ENCODE measurements at regions not wholly inside any gene's neighbourhood (a gene's known extent, or its start where the extent isn't known, plus 50 kb on each side); places are given as distances from the start of the nearest gene placed in this dataset.

DNA sequence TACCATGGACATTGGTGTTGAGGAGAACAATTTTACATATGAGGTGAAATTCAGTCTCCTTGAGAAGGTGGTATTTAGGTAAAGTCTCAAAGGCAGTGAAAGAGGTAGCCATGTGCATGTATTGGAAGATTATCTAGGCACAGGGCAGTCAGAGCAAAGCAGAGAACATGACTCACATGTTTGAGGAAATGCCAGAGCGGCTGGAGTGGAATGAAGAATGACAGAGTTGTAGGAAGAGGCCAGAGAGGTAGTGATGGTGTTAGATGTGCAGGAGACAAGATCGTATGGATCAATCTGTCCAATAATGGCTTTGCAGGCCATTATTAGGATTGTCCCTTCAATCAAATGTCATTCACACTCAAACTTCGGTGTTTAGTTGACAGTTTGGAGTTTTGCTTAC is 449.4 kb upstream of the PTCHD4 start:
- Histone ChIP-seq H4K20me1 (ENCODE audit: insufficient read depth, low read length) (no peaks in the 10 kb centered on the region), H3K9me3 (ENCODE audit: low read length) (no peaks in the 10 kb centered on the region), H3K9me2 (ENCODE audit: low read depth, low read length) (no peaks in the 10 kb centered on the region; the same call in 1 of the 2 replicates), H3K27ac (ENCODE audit: low read depth, low read length, poor library complexity, severe bottlenecking) (no peak overlapping the region), H3K9ac (ENCODE audit: low read length) (no peak overlapping the region), H3K79me2 (ENCODE audit: insufficient read depth, low read length) (no peaks in the 10 kb centered on the region), H3F3A (ENCODE audit: insufficient read depth, low read length) (no peaks in the 10 kb centered on the region), H3K36me3 (ENCODE audit: insufficient read depth, low read length) (no peaks in the 10 kb centered on the region), H2AFZ (ENCODE audit: low read length) (no peak overlapping the region), H3K27me3 (ENCODE audit: insufficient read depth, low read length) (no peaks in the 10 kb centered on the region), H3K4me3 (ENCODE audit: low read depth, low read length, poor library complexity, severe bottlenecking) (no peak overlapping the region), H3K4me1 (ENCODE audit: insufficient read depth, low read length, severe bottlenecking) (no peaks in the 10 kb centered on the region), H3K4me2 (ENCODE audit: low read length) (no peak overlapping the region)
- no peak for TF ChIP-seq EZH2 (IDR thresholded peaks at IDR 0.05; ENCODE audit: borderline replicate concordance, low read length)
- TF ChIP-seq, protein P1, sequence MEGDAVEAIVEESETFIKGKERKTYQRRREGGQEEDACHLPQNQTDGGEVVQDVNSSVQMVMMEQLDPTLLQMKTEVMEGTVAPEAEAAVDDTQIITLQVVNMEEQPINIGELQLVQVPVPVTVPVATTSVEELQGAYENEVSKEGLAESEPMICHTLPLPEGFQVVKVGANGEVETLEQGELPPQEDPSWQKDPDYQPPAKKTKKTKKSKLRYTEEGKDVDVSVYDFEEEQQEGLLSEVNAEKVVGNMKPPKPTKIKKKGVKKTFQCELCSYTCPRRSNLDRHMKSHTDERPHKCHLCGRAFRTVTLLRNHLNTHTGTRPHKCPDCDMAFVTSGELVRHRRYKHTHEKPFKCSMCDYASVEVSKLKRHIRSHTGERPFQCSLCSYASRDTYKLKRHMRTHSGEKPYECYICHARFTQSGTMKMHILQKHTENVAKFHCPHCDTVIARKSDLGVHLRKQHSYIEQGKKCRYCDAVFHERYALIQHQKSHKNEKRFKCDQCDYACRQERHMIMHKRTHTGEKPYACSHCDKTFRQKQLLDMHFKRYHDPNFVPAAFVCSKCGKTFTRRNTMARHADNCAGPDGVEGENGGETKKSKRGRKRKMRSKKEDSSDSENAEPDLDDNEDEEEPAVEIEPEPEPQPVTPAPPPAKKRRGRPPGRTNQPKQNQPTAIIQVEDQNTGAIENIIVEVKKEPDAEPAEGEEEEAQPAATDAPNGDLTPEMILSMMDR (IDR thresholded peaks at IDR 0.05; ENCODE audit: low read length): no peak

DNA sequence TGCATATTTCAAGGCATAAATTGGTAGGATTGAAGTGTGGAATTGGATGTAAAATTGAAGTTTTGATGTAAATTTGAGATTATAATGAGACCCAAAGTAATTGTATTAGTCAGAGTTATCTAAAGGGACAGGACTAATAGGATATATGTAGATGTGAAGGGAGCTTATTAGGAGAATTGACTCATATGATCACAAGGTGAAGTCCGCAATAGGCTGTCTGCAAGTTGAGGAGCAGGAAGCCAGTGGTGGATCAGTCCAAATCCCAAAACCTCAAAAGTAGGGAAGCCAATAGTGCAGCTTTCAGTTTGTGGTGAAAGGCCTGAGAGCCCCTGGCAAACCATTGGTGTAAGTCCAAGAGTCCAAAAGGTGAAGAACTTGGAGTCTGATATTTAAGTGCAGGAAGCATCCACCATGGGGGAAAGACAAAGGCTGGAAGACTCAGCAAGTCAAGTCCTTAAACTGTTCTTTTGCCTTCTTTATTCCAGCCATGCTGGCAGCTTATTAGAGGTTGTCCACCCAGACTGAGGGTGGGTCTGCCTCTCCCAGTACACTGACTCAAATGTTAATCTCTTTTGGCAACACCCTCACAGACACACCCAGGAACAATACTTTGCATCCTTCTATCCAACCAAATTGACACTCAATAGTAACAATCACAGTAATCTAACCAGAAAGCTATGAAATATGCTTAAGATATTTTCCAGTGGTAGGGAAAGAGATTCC is 442.6 kb upstream of the PTCHD4 start:
- no peaks in the 10 kb centered on the region for H3K9me2 ChIP-seq (ENCODE audit: low read depth, low read length)
- H4K20me1 ChIP-seq (ENCODE audit: insufficient read depth, low read length): no peaks in the 10 kb centered on the region
- no peak for TF ChIP-seq EZH2 (IDR thresholded peaks at IDR 0.05; ENCODE audit: borderline replicate concordance, low read length)
- TF ChIP-seq, protein P1 (IDR thresholded peaks at IDR 0.05; ENCODE audit: low read length): no peak
- H2AFZ ChIP-seq (ENCODE audit: low read length): no peak overlapping the region
- H3K4me3 ChIP-seq (ENCODE audit: low read depth, low read length, poor library complexity, severe bottlenecking): no peak overlapping the region
- no peaks in the 10 kb centered on the region for H3K36me3 ChIP-seq (ENCODE audit: insufficient read depth, low read length)
- no peaks in the 10 kb centered on the region for H3K4me1 ChIP-seq (ENCODE audit: insufficient read depth, low read length, severe bottlenecking)
- no peak overlapping the region for H3K4me2 ChIP-seq (ENCODE audit: low read length)
- H3K27me3 ChIP-seq (ENCODE audit: insufficient read depth, low read length): no peaks in the 10 kb centered on the region
- no peaks in the 10 kb centered on the region for H3F3A ChIP-seq (ENCODE audit: insufficient read depth, low read length)
- no peak overlapping the region for H3K27ac ChIP-seq (ENCODE audit: low read depth, low read length, poor library complexity, severe bottlenecking)
- no peaks in the 10 kb centered on the region for H3K79me2 ChIP-seq (ENCODE audit: insufficient read depth, low read length)
- H3K9ac ChIP-seq (ENCODE audit: low read length): no peak overlapping the region
- H3K9me3 ChIP-seq (ENCODE audit: low read length): no peaks in the 10 kb centered on the region

DNA sequence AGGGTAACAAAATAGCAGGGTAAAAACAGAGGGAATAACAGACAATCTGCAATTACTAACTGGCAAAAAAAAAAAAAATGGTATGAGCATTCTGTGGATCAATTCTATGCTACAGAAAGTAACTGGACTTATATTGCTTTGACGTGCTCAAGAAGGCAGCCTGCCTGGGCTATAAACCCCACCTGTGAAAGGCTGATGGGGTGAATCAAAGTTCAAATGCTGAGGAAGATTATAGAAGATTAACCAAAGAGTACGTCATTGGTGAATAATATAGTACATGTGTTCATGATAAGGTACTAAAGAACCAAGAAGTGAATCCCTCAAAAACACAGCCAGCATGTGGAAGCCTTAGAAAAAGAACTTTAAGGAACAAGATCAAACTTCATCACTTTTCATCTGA is 441.9 kb upstream of the PTCHD4 start:
- Histone ChIP-seq H3K4me2 (ENCODE audit: low read length) (no peak overlapping the region), H3K9me3 (ENCODE audit: low read length) (no peaks in the 10 kb centered on the region), H3K4me1 (ENCODE audit: insufficient read depth, low read length, severe bottlenecking) (no peaks in the 10 kb centered on the region), H4K20me1 (ENCODE audit: insufficient read depth, low read length) (no peaks in the 10 kb centered on the region), H3K27ac (ENCODE audit: low read depth, low read length, poor library complexity, severe bottlenecking) (no peak overlapping the region), H3K27me3 (ENCODE audit: insufficient read depth, low read length) (no peaks in the 10 kb centered on the region), H3K9ac (ENCODE audit: low read length) (no peak overlapping the region), H3K9me2 (ENCODE audit: low read depth, low read length) (no peaks in the 10 kb centered on the region), H3F3A (ENCODE audit: insufficient read depth, low read length) (no peaks in the 10 kb centered on the region), H3K4me3 (ENCODE audit: low read depth, low read length, poor library complexity, severe bottlenecking) (no peak overlapping the region), H2AFZ (ENCODE audit: low read length) (no peak overlapping the region), H3K36me3 (ENCODE audit: insufficient read depth, low read length) (no peaks in the 10 kb centered on the region), H3K79me2 (ENCODE audit: insufficient read depth, low read length) (no peaks in the 10 kb centered on the region)
- TF ChIP-seq, protein P1 (IDR thresholded peaks at IDR 0.05; ENCODE audit: low read length): no peak
- TF ChIP-seq EZH2 (IDR thresholded peaks at IDR 0.05; ENCODE audit: borderline replicate concordance, low read length): no peak

Measured in OCI-LY1 (cell line).